ENCODE measurements at regions not wholly inside any gene's neighbourhood (a gene's known extent, or its start where the extent isn't known, plus 50 kb on each side); places are given as distances from the start of the nearest gene placed in this dataset.
"Not testable (repeated sequence)": the region's sequence is repeated elsewhere in the genome, so short reads cannot be mapped to it uniquely, and the experiment has no call there.

- DNase-seq = no peak
Measured at GRCh38 chr2:75982719-75983118, 272.0 kb upstream of the GCFC2 start.

GRCh38 chr2:75964646-75965045 lies 253.9 kb upstream of the GCFC2 start:
- DNase-seq = no peak

- no peak for DNase-seq
Measured at GRCh38 chr2:75960472-75961009, 249.8 kb upstream of the GCFC2 start.

- DNase-seq = no peak
Measured at GRCh38 chr2:75959724-75960471, 249.2 kb upstream of the GCFC2 start.

- no peak for DNase-seq
Measured at GRCh38 chr2:75954761-75955160, 244.0 kb upstream of the GCFC2 start.

- DNase-seq = no peak
Measured at GRCh38 chr2:75952173-75952572, 241.5 kb upstream of the GCFC2 start.

GRCh38 chr2:75949385-75950030 lies 238.8 kb upstream of the GCFC2 start:
- no peak for DNase-seq

- no peak for DNase-seq
Measured at GRCh38 chr2:75936311-75936710, 225.6 kb upstream of the GCFC2 start.

- no peak for DNase-seq
Measured at GRCh38 chr2:75932996-75933395, 222.3 kb upstream of the GCFC2 start.

GRCh38 chr2:75928093-75928492 lies 217.4 kb upstream of the GCFC2 start:
- no peak for DNase-seq

GRCh38 chr2:75925331-75926024 lies 214.8 kb upstream of the GCFC2 start:
- DNase-seq = no peak

- no peak for DNase-seq
Measured at GRCh38 chr2:75922191-75922590, 211.5 kb upstream of the GCFC2 start.

GRCh38 chr2:75920859-75921551 lies 210.3 kb upstream of the GCFC2 start:
- no peak for DNase-seq

GRCh38 chr2:75915851-75916634 lies 205.3 kb upstream of the GCFC2 start:
- no peak for DNase-seq

- peak; percentile 79 for DNase-seq
Measured at GRCh38 chr2:75896779-75897366, 186.2 kb upstream of the GCFC2 start.

GRCh38 chr2:75894170-75894569 lies 183.5 kb upstream of the GCFC2 start:
- no peak for DNase-seq

- peak; percentile 27 for DNase-seq
Measured at GRCh38 chr2:75892490-75892889, 181.8 kb upstream of the GCFC2 start.

GRCh38 chr2:75882530-75882929 lies 171.8 kb upstream of the GCFC2 start:
- no peak for DNase-seq

GRCh38 chr2:75875606-75876005 lies 164.9 kb upstream of the GCFC2 start:
- DNase-seq = not testable (repeated sequence)

- DNase-seq = not testable (repeated sequence)
Measured at GRCh38 chr2:75871762-75872614, 161.3 kb upstream of the GCFC2 start.

- DNase-seq = no peak
Measured at GRCh38 chr2:75870651-75871137, 160.0 kb upstream of the GCFC2 start.
